ENCODE measurements at regions not wholly inside any gene's neighbourhood (a gene's known extent, or its start where the extent isn't known, plus 50 kb on each side); places are given as distances from the start of the nearest gene placed in this dataset.

GRCh38 chr15:96553451-96553850, 223.0 kb downstream of the NR2F2 start:
- no peak for TF ChIP-seq CTCF (optimal IDR thresholded peaks at IDR 0.05 in 1 of 3, IDR thresholded peaks at IDR 0.05 in 1 of 3, conservative IDR thresholded peaks at IDR 0.05 in 1 of 3; ENCODE audit: extremely low read depth in 1 of 3, insufficient read depth in 2 of 3, low read length in 3 of 3)
- no peak for TF ChIP-seq EZH2 (IDR thresholded peaks at IDR 0.05; ENCODE audit: low read length)
